Endothelial cell of umbilical vein (primary cell): ENCODE measurements at regions not wholly inside any gene's neighbourhood (a gene's known extent, or its start where the extent isn't known, plus 50 kb on each side); places are given as distances from the start of the nearest gene placed in this dataset.

Experiments used
- EZH2 ChIP-seq: IDR thresholded peaks from 2 replicates; pipeline ENCODE4 v1.6.1; 2012; ENCODE audit warnings: borderline replicate concordance, low read depth, mild to moderate bottlenecking, moderate library complexity, low read length, inconsistent platforms; ENCODE audit not compliant: severe bottlenecking
- MYC ChIP-seq: IDR thresholded peaks from one replicate; pipeline ENCODE4 v1.6.1; 2011; ENCODE audit warnings: mild to moderate bottlenecking, low read depth, low read length
- POLR2A ChIP-seq: IDR thresholded peaks from 2 replicates; pipeline ENCODE4 v1.6.1; 2012; ENCODE audit warnings: low read depth, mild to moderate bottlenecking, control low read depth, low read length
- POLR2AphosphoS5 ChIP-seq: IDR thresholded peaks from 2 replicates; pipeline ENCODE4 v1.6.1; 2012; ENCODE audit warnings: low read depth, mild to moderate bottlenecking, control low read depth, low read length, moderate library complexity; ENCODE audit not compliant: insufficient read depth
- TF ChIP-seq, protein P1 (sequence below), 2 donors: IDR thresholded peaks; 1 replicate in 1 of 2; 2 replicates in 1 of 2; pipeline ENCODE4 v1.5.1; 2011; ENCODE audit warnings: low read length in 2 of 2, mild to moderate bottlenecking in 2 of 2, moderate library complexity in 2 of 2, control low read depth in 1 of 2, inconsistent platforms in 1 of 2, low read depth in 1 of 2; ENCODE audit not compliant: insufficient read depth in 1 of 2; ENCODE audit errors: extremely low read depth in 1 of 2
- TF ChIP-seq, protein P2 (sequence below): IDR thresholded peaks from 2 replicates; pipeline ENCODE4 v1.6.1; 2011; ENCODE audit not compliant: insufficient read depth, insufficient read length

DNA sequence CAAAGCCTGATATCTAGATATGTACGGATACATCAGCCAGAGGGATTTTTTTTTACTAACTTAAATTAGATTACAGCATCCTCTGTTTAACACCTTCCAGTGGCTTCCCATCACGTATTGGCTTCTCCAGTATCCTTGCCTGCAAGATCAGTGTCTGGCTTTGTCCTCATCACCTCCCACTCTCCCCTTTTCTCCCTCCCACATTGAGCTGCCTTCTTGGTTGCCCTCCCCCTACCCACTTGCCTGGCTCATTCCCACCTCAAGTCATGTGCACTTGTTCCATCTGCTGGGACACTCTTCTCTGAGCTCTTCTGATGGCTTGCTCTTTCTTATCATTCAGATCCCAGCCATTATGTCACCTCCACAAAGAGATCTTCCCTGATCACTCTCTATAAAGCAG is 75.9 kb upstream of the NALF2 start:
- TF ChIP-seq, protein P1, sequence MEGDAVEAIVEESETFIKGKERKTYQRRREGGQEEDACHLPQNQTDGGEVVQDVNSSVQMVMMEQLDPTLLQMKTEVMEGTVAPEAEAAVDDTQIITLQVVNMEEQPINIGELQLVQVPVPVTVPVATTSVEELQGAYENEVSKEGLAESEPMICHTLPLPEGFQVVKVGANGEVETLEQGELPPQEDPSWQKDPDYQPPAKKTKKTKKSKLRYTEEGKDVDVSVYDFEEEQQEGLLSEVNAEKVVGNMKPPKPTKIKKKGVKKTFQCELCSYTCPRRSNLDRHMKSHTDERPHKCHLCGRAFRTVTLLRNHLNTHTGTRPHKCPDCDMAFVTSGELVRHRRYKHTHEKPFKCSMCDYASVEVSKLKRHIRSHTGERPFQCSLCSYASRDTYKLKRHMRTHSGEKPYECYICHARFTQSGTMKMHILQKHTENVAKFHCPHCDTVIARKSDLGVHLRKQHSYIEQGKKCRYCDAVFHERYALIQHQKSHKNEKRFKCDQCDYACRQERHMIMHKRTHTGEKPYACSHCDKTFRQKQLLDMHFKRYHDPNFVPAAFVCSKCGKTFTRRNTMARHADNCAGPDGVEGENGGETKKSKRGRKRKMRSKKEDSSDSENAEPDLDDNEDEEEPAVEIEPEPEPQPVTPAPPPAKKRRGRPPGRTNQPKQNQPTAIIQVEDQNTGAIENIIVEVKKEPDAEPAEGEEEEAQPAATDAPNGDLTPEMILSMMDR (IDR thresholded peaks at IDR 0.05; ENCODE audit: extremely low read depth in 1 of 2, insufficient read depth in 1 of 2, low read depth in 1 of 2, low read length in 2 of 2), result no peak
- TF ChIP-seq POLR2AphosphoS5, result no peak
- TF ChIP-seq POLR2A, result no peak
- no peak for TF ChIP-seq EZH2
- TF ChIP-seq MYC, result no peak
- TF ChIP-seq, protein P2, sequence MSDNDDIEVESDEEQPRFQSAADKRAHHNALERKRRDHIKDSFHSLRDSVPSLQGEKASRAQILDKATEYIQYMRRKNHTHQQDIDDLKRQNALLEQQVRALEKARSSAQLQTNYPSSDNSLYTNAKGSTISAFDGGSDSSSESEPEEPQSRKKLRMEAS, result no peak
